ENCODE measurements at regions not wholly inside any gene's neighbourhood (a gene's known extent, or its start where the extent isn't known, plus 50 kb on each side); places are given as distances from the start of the nearest gene placed in this dataset.
A peak's percentile ranks its signal among the peaks of the same experiment; 100 is the strongest.

GRCh38 chr5:8473827-8474568 lies 605.0 kb downstream of the MTRR start:
- DNase-seq (ENCODE audit: low read depth): no peak

DNA sequence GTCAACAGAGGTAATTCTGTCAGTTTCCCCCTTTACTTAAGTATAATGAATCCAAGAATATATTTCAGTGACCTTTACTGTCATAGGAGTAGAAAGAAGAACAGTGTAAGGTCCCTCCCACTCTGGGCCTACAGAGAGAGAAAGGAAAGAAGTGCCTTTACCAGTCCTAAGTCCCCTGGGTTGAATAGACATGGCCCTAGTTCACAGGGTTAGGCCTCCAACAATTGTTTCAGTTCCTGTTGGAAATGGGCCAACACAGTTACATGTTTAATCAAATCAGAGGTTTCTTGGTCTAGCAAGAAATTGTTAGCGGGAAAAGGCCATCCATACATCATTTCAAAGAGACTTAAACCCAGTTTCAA lies 605.6 kb downstream of the MTRR start:
- DNase-seq (ENCODE audit: low read depth): no peak

DNA sequence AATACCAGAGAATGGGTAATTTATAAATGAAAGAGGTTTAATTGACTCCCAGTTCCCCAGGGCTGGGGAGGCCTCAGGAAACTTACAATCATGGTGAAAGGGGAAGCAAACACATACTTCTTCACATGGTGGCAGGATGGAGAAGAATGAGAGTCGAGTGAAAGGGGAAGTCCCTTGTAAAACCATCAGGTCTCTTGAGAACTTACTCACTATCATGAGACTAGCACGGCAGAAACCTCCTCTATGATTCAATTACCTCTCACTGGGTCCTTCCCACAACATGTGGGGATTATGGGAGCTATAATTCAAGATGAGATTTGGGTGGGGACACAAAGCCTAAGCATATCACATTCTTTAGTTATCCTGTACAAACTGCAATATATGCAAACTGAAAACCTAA lies 609.4 kb downstream of the MTRR start:
- DNase-seq (ENCODE audit: low read depth): no peak

GRCh38 chr5:8481007-8481406 lies 612.1 kb downstream of the MTRR start:
- no peak for DNase-seq (ENCODE audit: low read depth)

- DNase-seq (ENCODE audit: low read depth): no peak
Measured at GRCh38 chr5:8491254-8491653, 622.3 kb downstream of the MTRR start.

DNA sequence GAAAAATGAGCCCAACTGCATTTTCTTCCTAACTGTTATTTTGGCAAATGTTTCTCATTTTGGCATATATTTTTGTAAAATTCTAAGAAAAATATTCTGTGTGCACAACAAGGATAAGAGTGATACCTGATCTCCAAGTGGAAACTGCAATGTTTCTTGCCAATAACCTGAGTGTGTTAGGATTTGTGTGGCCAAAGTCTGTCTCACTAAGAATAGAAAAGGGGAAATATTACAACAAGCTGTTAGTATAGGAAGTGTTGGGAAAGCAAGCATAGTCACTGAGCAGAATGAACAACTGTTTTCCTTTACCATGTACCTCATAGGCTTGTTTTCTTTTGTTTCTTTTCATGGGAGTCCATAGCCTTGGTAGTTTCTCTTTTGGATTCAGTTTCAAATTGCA lies 624.2 kb downstream of the MTRR start:
- DNase-seq (ENCODE audit: low read depth): no peak

DNA sequence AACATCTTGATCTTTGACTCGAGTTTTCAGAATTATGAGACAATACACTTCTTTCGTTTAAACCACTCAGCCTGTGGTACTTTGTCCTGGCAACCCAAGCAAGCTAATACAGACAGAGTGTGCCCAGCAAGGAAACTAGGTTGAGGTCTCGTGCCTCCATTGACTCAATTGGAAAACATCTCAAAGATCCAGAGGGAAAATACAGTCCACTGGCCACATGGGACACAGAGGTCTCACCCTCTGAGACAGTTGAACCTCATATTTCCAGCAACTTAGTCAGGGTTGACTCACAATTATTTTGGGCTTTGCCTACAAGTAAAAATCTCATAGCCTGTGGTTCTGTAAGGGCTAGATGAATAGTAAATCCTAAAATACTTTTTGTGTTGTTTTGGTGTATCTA lies 631.5 kb downstream of the MTRR start:
- no peak for DNase-seq (ENCODE audit: low read depth)

GRCh38 chr5:8505196-8505595 lies 636.2 kb downstream of the MTRR start:
- no peak for DNase-seq (ENCODE audit: low read depth)

GRCh38 chr5:8508231-8508630 lies 639.3 kb downstream of the MTRR start:
- no peak for DNase-seq (ENCODE audit: low read depth)

- DNase-seq (ENCODE audit: low read depth): no peak
Measured at GRCh38 chr5:8516356-8516755, 647.4 kb downstream of the MTRR start.

DNA sequence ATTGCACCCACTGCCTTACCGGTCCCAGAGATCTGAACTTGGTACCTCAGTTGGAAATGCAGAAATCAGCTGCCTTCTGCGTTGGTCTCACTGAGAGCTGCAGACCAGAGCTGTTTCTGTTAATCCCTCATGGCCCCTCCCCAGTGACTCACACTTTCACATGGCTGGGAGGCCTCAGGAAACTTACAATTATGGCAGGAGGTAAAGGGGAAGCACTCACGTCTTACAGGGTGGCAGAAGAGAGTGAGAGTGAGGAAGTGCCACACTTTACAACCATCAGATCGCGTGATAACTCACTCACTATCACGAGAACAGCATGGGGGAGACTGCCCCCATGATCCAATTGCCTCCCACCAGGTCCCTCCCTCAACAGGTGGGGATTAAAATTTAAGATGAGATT lies 648.5 kb downstream of the MTRR start:
- DNase-seq (ENCODE audit: low read depth): peak; percentile 23

DNA sequence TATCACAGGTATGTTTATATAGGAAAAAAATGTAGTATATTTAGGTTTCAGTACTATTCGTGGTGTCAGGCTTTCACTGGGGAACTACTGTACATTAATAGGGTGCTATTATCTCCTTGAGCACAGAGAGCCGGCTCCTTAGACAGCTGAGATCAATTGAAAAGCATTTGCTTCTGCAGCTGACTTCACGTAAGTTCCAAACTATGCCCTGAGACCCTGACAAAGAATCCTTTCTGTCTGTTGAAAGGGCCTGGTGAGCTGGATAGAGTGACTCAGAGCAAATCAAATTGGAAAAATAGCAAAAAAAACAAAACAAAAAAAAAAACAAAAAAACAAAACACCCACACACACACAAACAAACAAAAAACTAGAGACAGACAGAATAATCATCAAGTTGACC lies 652.0 kb downstream of the MTRR start:
- no peak for DNase-seq (ENCODE audit: low read depth)

DNA sequence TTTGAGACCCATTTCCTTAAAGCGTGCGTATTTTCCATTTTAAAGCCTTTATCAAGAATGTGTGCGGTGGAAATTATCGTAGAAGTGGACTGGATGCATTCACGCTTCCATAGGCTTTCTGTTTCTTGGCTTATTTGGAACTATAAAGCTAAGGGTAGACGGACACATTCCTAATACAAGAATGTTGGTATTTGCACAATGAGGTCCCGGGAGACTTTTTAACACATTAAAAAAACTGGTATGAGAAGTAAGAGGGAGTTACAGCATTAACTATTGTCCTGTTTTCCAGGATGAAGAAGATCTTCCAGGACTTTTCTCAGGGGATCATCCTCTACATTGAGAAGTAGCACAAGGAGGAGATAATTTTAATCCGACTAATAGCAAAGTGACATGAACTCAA lies 653.0 kb downstream of the MTRR start:
- no peak for DNase-seq (ENCODE audit: low read depth)

- no peak for DNase-seq (ENCODE audit: low read depth)
Measured at GRCh38 chr5:8522646-8523045, 653.7 kb downstream of the MTRR start.

DNA sequence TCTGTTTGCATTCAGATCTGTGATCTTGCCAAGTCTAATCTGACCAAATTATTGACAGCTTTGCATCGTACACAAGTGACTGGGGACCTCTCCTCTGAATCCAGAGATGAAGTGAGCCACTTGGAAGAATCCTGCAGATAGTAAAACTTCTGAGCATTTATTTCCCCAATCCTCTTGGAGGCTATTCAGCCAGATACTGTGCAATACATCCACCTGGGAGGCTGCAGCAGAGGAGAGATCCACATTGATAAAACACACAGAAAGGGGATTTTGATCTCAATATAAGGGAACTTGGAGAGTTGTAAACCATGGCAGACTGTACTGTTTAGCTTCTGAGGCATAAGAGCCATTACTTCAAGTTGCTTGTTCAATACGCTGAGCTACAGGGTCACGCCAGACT lies 654.6 kb downstream of the MTRR start:
- no peak for DNase-seq (ENCODE audit: low read depth)

GRCh38 chr5:8525819-8526218 lies 656.9 kb downstream of the MTRR start:
- DNase-seq (ENCODE audit: low read depth): no peak

DNA sequence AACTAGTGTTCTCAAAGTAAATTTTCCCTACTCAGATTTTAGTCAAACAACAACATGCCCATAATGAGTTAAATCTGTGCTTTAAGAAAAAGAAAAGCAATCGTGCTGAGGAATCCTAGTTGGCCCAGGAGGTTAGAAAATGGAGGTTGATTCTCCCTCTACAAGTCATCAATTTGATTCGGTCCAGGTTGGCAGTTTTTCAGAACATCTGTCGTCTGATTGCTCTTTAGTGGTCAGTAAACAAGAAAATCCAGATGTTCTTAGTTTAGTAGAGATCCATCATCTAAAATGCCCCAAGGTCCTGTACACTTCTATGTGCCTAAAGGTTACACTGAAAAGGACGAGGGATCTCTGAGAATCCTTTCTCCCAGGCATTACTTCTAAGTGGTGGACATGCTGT lies 659.2 kb downstream of the MTRR start:
- DNase-seq (ENCODE audit: low read depth): no peak

DNA sequence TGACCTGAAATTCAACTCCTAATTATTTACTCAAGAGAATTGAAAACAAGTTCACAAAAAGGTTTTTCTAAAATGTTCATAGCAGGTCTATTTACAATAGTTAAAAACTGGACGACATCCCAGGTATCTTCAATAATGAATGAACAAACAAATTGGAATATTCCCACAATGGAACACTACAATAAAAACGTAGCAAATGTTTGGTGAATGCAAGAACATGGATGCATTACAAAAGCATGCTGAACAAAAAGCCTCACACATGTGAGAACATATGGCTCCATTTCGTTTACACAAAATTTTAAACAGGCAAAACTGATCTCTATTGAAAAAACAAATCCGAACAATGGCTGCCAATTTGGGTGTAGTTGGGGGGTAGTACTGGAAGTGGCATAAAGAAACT lies 669.9 kb downstream of the MTRR start:
- no peak for DNase-seq (ENCODE audit: low read depth)

GRCh38 chr5:8540317-8540716 lies 671.4 kb downstream of the MTRR start:
- no peak for DNase-seq (ENCODE audit: low read depth)

GRCh38 chr5:8550921-8551320 lies 682.0 kb downstream of the MTRR start:
- no peak for DNase-seq (ENCODE audit: low read depth)

- DNase-seq (ENCODE audit: low read depth): no peak
Measured at GRCh38 chr5:8553364-8553763, 684.4 kb downstream of the MTRR start.

GRCh38 chr5:8557728-8558127 lies 688.8 kb downstream of the MTRR start:
- DNase-seq (ENCODE audit: low read depth): no peak

- no peak for DNase-seq (ENCODE audit: low read depth)
Measured at GRCh38 chr5:8560776-8561175, 691.8 kb downstream of the MTRR start.

- no peak for DNase-seq (ENCODE audit: low read depth)
Measured at GRCh38 chr5:8561224-8561840, 692.4 kb downstream of the MTRR start.

All from amniotic epithelial cell (primary cell).